ENCODE measurements at regions not wholly inside any gene's neighbourhood (a gene's known extent, or its start where the extent isn't known, plus 50 kb on each side); places are given as distances from the start of the nearest gene placed in this dataset.
A peak's percentile ranks its signal among the peaks of the same experiment; 100 is the strongest.
"Not testable (repeated sequence)": the region's sequence is repeated elsewhere in the genome, so short reads cannot be mapped to it uniquely, and the experiment has no call there.

DNA sequence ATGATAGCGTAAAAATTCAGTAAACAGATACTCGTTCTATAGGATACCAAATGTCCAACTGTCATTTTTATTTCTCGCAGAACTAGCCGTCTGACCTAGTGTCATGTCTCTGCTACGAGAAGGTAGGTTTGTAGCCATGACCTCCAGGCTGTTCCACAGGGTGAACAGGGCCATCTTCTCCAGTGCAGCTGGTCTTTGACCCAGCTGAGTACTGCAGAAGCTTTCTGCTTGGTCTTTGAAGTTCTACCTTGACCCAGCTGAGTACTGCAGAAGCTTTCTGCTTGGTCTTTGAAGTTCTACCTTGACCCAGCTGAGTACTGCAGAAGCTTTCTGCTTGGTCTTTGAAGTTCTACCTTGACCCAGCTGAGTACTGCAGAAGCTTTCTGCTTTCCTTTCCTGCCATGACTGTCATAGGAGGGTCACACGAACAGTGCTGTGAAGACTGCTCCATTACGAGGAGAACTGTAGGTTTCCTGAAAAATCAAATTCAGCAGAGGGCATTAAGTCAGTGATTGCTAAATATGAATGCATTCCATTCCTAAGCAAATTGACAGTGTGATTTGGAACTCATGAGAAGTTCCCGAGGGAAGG, 532.8 kb upstream of the NRP1 start:
- H3K9me3 Mint-ChIP-seq = not testable (repeated sequence)

DNA sequence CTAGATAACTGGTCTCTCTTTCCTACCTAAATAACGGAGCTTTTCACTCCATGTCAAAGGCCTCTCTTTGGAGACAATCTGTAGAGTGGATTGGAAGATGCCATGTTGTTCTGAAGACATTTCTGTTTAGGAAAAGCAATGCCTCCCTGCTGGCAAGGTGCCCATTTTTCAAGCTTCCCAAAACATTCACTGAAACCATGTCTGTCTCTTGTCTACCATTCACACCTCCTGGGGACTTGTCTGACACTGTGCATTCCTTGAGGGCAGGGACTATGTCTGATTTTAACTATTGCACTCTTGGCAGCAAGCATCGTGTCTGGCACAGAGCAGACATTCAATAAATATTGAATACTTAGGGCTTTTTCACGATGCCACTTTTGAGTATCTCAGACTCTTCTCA, 528.9 kb upstream of the NRP1 start:
- H3K36me3 ChIP-seq (ENCODE audit: control insufficient read depth, insufficient read depth, low read length) = no peaks in the 10 kb centered on the region
- peaks cover 4% of the 10 kb centered on the region for H3K27me3 Mint-ChIP-seq
- H3K27me3 ChIP-seq (ENCODE audit: control insufficient read depth, insufficient read depth, low read length) = no peaks in the 10 kb centered on the region
- H3K27ac ChIP-seq (ENCODE audit: insufficient read depth, low read length, poor library complexity, severe bottlenecking) = no peak overlapping the region
- H3K4me3 ChIP-seq (ENCODE audit: low read depth, low read length) = no peak overlapping the region
- no peaks in the 10 kb centered on the region for H3K4me1 Mint-ChIP-seq
- H3K4me1 ChIP-seq (ENCODE audit: control insufficient read depth, insufficient read depth, low read length, poor library complexity, severe bottlenecking) = no peaks in the 10 kb centered on the region
- peaks cover 0 to 4% (median 0%) of the 10 kb centered on the region in 7 donors for H3K9me3 Mint-ChIP-seq
- no peaks in the 10 kb centered on the region for H3K36me3 Mint-ChIP-seq
- DNase-seq = no peak
- no peak overlapping the region for H3K27ac Mint-ChIP-seq
- H3K9me3 ChIP-seq (ENCODE audit: control insufficient read depth in 2 of 2, low read length in 2 of 2) = no peaks in the 10 kb centered on the region
- no peak for ATAC-seq (ENCODE audit: low read depth in 2 of 2)
- no peak overlapping the region for H3K4me3 Mint-ChIP-seq

More for the DNA sequence above, 532.8 kb upstream of the NRP1 start:
- H3K27ac ChIP-seq (ENCODE audit: insufficient read depth, low read length, poor library complexity, severe bottlenecking); H3K27ac Mint-ChIP-seq; ATAC-seq (ENCODE audit: low read depth in 2 of 2); H3K36me3 Mint-ChIP-seq; H3K4me1 Mint-ChIP-seq; H3K36me3 ChIP-seq (ENCODE audit: control insufficient read depth, insufficient read depth, low read length); H3K27me3 Mint-ChIP-seq; H3K4me3 Mint-ChIP-seq; H3K9me3 ChIP-seq (ENCODE audit: control insufficient read depth in 2 of 2, low read length in 2 of 2); H3K4me1 ChIP-seq (ENCODE audit: control insufficient read depth, insufficient read depth, low read length, poor library complexity, severe bottlenecking); DNase-seq; H3K27me3 ChIP-seq (ENCODE audit: control insufficient read depth, insufficient read depth, low read length); H3K4me3 ChIP-seq (ENCODE audit: low read depth, low read length): not testable (repeated sequence)

DNA sequence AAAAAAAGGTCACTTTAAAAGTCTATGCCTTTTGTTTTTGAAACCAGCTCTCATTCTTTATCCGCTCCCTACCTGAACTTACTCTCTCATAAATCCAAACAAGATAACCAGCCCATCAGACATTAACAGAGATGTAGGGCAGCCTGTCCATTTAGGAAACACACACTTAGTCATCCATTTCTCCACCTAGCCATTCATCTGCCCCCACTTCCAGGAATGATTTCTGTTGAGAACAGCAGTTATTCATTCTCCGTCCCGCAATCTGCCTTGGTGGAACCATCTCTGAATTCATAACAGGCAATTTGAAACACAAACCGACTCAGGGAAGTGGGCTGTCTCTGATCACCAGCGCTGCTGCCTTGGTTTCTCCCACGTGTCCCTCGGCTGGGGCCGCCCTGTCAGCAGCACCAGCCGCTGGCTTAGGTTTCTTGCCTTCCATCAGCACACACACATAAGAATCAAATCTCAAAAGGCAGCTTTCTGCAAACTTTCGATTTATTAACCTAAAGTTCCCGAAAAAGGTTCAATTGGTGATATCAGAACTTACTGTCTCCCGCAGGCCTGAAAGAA, 528.2 kb upstream of the NRP1 start:
- Histone ChIP-seq H3K9me3 (ENCODE audit: control insufficient read depth in 2 of 2, low read length in 2 of 2) (no peaks in the 10 kb centered on the region), H3K27ac (ENCODE audit: insufficient read depth, low read length, poor library complexity, severe bottlenecking) (no peak overlapping the region), H3K27me3 (ENCODE audit: control insufficient read depth, insufficient read depth, low read length) (no peaks in the 10 kb centered on the region), H3K36me3 (ENCODE audit: control insufficient read depth, insufficient read depth, low read length) (no peaks in the 10 kb centered on the region), H3K4me1 (ENCODE audit: control insufficient read depth, insufficient read depth, low read length, poor library complexity, severe bottlenecking) (no peaks in the 10 kb centered on the region), H3K4me3 (ENCODE audit: low read depth, low read length) (no peak overlapping the region)
- DNase-seq (no peak), ATAC-seq (ENCODE audit: low read depth in 2 of 2) (no peak)
- peaks cover 0 to 4% (median 0%) of the 10 kb centered on the region in 7 donors for H3K9me3 Mint-ChIP-seq
- H3K27me3 Mint-ChIP-seq = peaks cover 4% of the 10 kb centered on the region
- H3K4me3 Mint-ChIP-seq = no peak overlapping the region
- no peak overlapping the region for H3K27ac Mint-ChIP-seq
- H3K36me3 Mint-ChIP-seq = no peaks in the 10 kb centered on the region
- no peaks in the 10 kb centered on the region for H3K4me1 Mint-ChIP-seq

DNA sequence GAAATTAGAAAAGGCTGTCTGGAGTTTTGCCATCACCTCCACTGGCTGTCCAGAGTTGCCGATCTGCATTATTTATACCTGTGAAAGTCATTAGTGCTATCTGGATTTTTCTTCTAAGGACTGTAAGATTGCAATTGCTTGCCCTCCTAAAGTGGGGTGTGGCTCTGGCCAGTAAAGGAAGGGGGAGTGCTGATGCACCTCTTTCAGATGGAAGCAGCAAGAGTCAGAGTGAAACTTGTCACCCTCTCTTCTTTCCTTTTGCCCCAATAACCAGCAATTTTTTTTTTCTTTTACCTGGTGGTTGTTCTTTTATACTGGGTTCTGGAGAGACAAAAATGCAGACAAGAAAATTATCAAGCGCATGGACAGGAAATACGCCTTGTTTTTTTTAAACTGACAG, 527.4 kb upstream of the NRP1 start:
- H3K27me3 Mint-ChIP-seq = peaks cover 4% of the 10 kb centered on the region
- ATAC-seq (ENCODE audit: low read depth in 2 of 2) (no peak), DNase-seq (no peak)
- peaks cover 0 to 4% (median 0%) of the 10 kb centered on the region in 7 donors for H3K9me3 Mint-ChIP-seq
- H3K4me3 Mint-ChIP-seq = no peak overlapping the region
- no peaks in the 10 kb centered on the region for H3K4me1 ChIP-seq (ENCODE audit: control insufficient read depth, insufficient read depth, low read length, poor library complexity, severe bottlenecking)
- no peaks in the 10 kb centered on the region for H3K36me3 Mint-ChIP-seq
- H3K36me3 ChIP-seq (ENCODE audit: control insufficient read depth, insufficient read depth, low read length) = no peaks in the 10 kb centered on the region
- no peak overlapping the region for H3K27ac ChIP-seq (ENCODE audit: insufficient read depth, low read length, poor library complexity, severe bottlenecking)
- no peaks in the 10 kb centered on the region for H3K27me3 ChIP-seq (ENCODE audit: control insufficient read depth, insufficient read depth, low read length)
- H3K4me3 ChIP-seq (ENCODE audit: low read depth, low read length) = no peak overlapping the region
- H3K9me3 ChIP-seq (ENCODE audit: control insufficient read depth in 2 of 2, low read length in 2 of 2) = no peaks in the 10 kb centered on the region
- H3K4me1 Mint-ChIP-seq = no peaks in the 10 kb centered on the region
- no peak overlapping the region for H3K27ac Mint-ChIP-seq

DNA sequence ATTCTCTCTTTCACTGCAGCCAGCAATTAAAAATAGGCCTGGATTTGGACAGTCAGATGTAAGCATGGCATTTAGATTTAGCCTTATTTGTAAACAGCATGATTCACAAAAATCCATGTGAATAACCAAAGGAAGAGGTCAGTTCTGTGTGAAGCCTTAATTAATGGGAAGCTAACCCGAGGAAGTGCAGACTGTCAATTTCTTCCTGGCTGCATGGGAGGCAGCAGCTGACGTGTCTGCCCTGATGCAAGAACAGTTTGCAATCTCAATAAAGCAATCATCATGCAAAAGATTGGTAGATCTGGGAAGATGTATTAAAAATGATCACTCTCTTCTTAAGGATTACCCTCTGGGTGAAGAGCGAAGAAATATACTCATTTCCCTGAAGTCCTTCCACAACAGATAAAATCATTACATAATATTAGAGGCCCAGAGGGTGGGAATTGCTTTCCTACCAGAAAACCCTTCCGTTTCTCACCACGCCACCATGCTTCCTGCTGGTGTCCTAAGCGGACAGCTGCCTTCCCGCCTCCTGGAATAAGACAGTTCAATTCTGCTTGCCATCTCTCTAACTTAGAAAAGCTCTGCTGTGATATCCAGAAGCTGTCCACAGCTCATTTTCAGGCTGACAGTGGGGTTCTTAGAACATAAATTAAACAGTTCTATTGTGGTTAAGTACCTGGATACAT, 526.7 kb upstream of the NRP1 start:
- H3K27ac Mint-ChIP-seq = no peak overlapping the region
- Histone ChIP-seq H3K27me3 (ENCODE audit: control insufficient read depth, insufficient read depth, low read length) (no peaks in the 10 kb centered on the region), H3K4me1 (ENCODE audit: control insufficient read depth, insufficient read depth, low read length, poor library complexity, severe bottlenecking) (no peaks in the 10 kb centered on the region), H3K9me3 (ENCODE audit: control insufficient read depth in 2 of 2, low read length in 2 of 2) (no peaks in the 10 kb centered on the region), H3K4me3 (ENCODE audit: low read depth, low read length) (no peak overlapping the region), H3K36me3 (ENCODE audit: control insufficient read depth, insufficient read depth, low read length) (no peaks in the 10 kb centered on the region), H3K27ac (ENCODE audit: insufficient read depth, low read length, poor library complexity, severe bottlenecking) (no peak overlapping the region)
- no peaks in the 10 kb centered on the region for H3K9me3 Mint-ChIP-seq
- H3K4me3 Mint-ChIP-seq = no peak overlapping the region
- no peaks in the 10 kb centered on the region for H3K36me3 Mint-ChIP-seq
- no peak for ATAC-seq (ENCODE audit: low read depth in 2 of 2)
- H3K27me3 Mint-ChIP-seq = peaks cover 4% of the 10 kb centered on the region
- no peaks in the 10 kb centered on the region for H3K4me1 Mint-ChIP-seq
- DNase-seq = no peak

DNA sequence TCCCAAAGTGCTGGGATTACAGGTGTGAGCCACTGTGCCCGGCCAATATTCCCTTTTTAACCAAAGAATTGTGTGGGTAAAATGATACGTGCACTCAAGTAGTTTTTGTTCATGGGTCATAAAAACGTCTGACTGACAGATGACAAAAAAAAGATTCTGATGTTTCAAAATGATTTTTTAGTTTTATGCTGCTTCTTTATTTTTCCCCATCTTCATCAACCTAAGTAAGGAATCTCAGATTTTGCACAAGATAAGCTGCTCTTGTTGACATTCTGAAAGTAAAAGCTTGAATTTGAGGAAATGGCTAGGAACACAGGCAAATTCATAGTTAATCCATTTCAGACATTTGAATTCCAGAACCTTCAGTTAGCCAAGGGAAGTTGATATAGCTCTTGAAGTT, 526.1 kb upstream of the NRP1 start:
- Mint-ChIP-seq H3K4me1 (no peaks in the 10 kb centered on the region), H3K27me3 (peaks cover 4% of the 10 kb centered on the region), H3K36me3 (no peaks in the 10 kb centered on the region), H3K4me3 (no peak overlapping the region), H3K27ac (no peak overlapping the region), H3K9me3 (no peaks in the 10 kb centered on the region)
- H3K36me3 ChIP-seq (ENCODE audit: control insufficient read depth, insufficient read depth, low read length) = no peaks in the 10 kb centered on the region
- ATAC-seq (ENCODE audit: low read depth in 2 of 2) (no peak), DNase-seq (no peak)
- H3K27me3 ChIP-seq (ENCODE audit: control insufficient read depth, insufficient read depth, low read length) = no peaks in the 10 kb centered on the region
- H3K4me1 ChIP-seq (ENCODE audit: control insufficient read depth, insufficient read depth, low read length, poor library complexity, severe bottlenecking) = no peaks in the 10 kb centered on the region
- H3K9me3 ChIP-seq (ENCODE audit: control insufficient read depth in 2 of 2, low read length in 2 of 2) = no peaks in the 10 kb centered on the region
- no peak overlapping the region for H3K27ac ChIP-seq (ENCODE audit: insufficient read depth, low read length, poor library complexity, severe bottlenecking)
- H3K4me3 ChIP-seq (ENCODE audit: low read depth, low read length) = no peak overlapping the region

DNA sequence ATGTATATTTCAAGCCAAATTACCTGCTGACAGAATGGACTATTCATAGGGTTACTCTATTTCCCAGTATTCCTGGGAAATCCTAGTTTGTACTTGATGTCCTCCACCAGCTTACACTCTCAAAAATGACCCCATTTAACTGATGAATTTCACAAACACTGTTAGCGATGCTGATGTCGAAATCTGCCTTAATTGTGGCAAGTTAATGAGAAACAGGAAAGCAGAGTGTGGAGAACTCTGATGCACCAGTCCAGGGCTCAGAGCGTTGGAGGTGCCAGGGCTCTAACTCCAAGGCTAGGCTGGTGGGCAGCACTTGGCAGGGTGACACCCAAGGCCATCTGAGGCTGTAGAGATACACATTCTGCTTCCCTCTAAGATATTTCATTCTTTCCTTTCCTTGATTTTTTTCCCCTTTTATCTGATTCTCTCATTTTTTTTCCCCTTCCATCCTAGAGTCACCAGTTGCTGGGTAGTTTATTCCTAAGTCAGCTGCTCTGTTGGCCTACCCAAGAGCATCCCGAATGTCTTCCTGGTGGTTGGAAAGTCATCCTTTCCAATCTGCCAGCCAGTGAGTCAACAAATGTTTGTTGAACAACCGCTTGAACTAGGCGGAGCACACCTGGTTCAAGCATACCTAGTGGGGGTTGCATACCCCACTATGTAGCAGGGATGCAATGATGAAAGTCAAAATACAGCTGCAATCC, 525.0 kb upstream of the NRP1 start:
- Mint-ChIP-seq H3K27me3 (peaks cover 4% of the 10 kb centered on the region), H3K4me3 (peak overlapping the region in 1 of 4 donors; percentile 4), H3K36me3 (no peaks in the 10 kb centered on the region), H3K9me3 (no peaks in the 10 kb centered on the region), H3K27ac (no peak overlapping the region), H3K4me1 (no peaks in the 10 kb centered on the region)
- Histone ChIP-seq H3K4me1 (ENCODE audit: control insufficient read depth, insufficient read depth, low read length, poor library complexity, severe bottlenecking) (no peaks in the 10 kb centered on the region), H3K36me3 (ENCODE audit: control insufficient read depth, insufficient read depth, low read length) (no peaks in the 10 kb centered on the region), H3K9me3 (ENCODE audit: control insufficient read depth in 2 of 2, low read length in 2 of 2) (no peaks in the 10 kb centered on the region), H3K27me3 (ENCODE audit: control insufficient read depth, insufficient read depth, low read length) (no peaks in the 10 kb centered on the region), H3K4me3 (ENCODE audit: low read depth, low read length) (no peak overlapping the region), H3K27ac (ENCODE audit: insufficient read depth, low read length, poor library complexity, severe bottlenecking) (no peak overlapping the region)
- ATAC-seq (ENCODE audit: low read depth in 2 of 2) (no peak), DNase-seq (no peak)

Data from CD4-positive, CD25-positive, alpha-beta regulatory T cell (primary cell).